ENCODE measurements at regions not wholly inside any gene's neighbourhood (a gene's known extent, or its start where the extent isn't known, plus 50 kb on each side); places are given as distances from the start of the nearest gene placed in this dataset.
A peak's percentile ranks its signal among the peaks of the same experiment; 100 is the strongest.

GRCh38 chr7:69177461-69177861 lies 420.8 kb upstream of the AUTS2 start:
- intact Hi-C loops (cut with DNase I, micrococcal nuclease): no loop called here
- no peak for ATAC-seq

GRCh38 chr7:69177941-69178494 lies 420.3 kb upstream of the AUTS2 start:
- intact Hi-C loops (cut with DNase I, micrococcal nuclease): no loop called here
- DNase-seq (no peak), ATAC-seq (no peak)

More at GRCh38 chr7:69177461-69177861, 420.8 kb upstream of the AUTS2 start:
- DNase-seq: peak in 1 of 2 donors; percentile 48

GRCh38 chr7:69180662-69181061 lies 417.6 kb upstream of the AUTS2 start:
- ATAC-seq (no peak), DNase-seq (no peak)
- intact Hi-C loops (cut with DNase I, micrococcal nuclease): no loop called here

GRCh38 chr7:69182596-69183467 lies 415.4 kb upstream of the AUTS2 start:
- DNase-seq (no peak), ATAC-seq (no peak)
- intact Hi-C loops (cut with DNase I, micrococcal nuclease): no loop called here

GRCh38 chr7:69184339-69184738 lies 413.9 kb upstream of the AUTS2 start:
- ATAC-seq: no peak
- intact Hi-C loops (cut with DNase I, micrococcal nuclease): no loop called here

GRCh38 chr7:69185170-69185569 lies 413.1 kb upstream of the AUTS2 start:
- intact Hi-C loops (cut with DNase I, micrococcal nuclease): no loop called here
- DNase-seq (no peak), ATAC-seq (no peak)

More at GRCh38 chr7:69184339-69184738, 413.9 kb upstream of the AUTS2 start:
- no peak for DNase-seq

- ATAC-seq: no peak
- intact Hi-C loops (cut with DNase I, micrococcal nuclease): no loop called here
- DNase-seq: no peak
Measured at GRCh38 chr7:69186974-69187373, 411.3 kb upstream of the AUTS2 start.

- intact Hi-C loops (cut with DNase I, micrococcal nuclease): no loop called here
- ATAC-seq (no peak), DNase-seq (no peak)
Measured at GRCh38 chr7:69187824-69188333, 410.4 kb upstream of the AUTS2 start.

GRCh38 chr7:69189406-69189805 lies 408.9 kb upstream of the AUTS2 start:
- intact Hi-C loops (cut with DNase I, micrococcal nuclease): no loop called here
- ATAC-seq: no peak

GRCh38 chr7:69190025-69190424 lies 408.2 kb upstream of the AUTS2 start:
- ATAC-seq (no peak), DNase-seq (no peak)
- intact Hi-C loops (cut with DNase I, micrococcal nuclease): no loop called here

More at GRCh38 chr7:69189406-69189805, 408.9 kb upstream of the AUTS2 start:
- no peak for DNase-seq

- ATAC-seq (no peak), DNase-seq (no peak)
- intact Hi-C loops (cut with DNase I, micrococcal nuclease): no loop called here
Measured at GRCh38 chr7:69190763-69191162, 407.5 kb upstream of the AUTS2 start.

GRCh38 chr7:69192134-69192533 lies 406.1 kb upstream of the AUTS2 start:
- DNase-seq: no peak
- intact Hi-C loops (cut with DNase I, micrococcal nuclease): no loop called here
- ATAC-seq: no peak

GRCh38 chr7:69193061-69193460 lies 405.2 kb upstream of the AUTS2 start:
- no peak for DNase-seq
- no peak for ATAC-seq
- intact Hi-C loops (cut with DNase I, micrococcal nuclease): no loop called here

GRCh38 chr7:69196593-69196992 lies 401.7 kb upstream of the AUTS2 start:
- DNase-seq (no peak), ATAC-seq (no peak)
- intact Hi-C loops (cut with DNase I, micrococcal nuclease): no loop called here

GRCh38 chr7:69198250-69198649 lies 400.0 kb upstream of the AUTS2 start:
- DNase-seq (no peak), ATAC-seq (no peak)
- intact Hi-C loops (cut with DNase I, micrococcal nuclease): no loop called here

GRCh38 chr7:69199041-69199440 lies 399.2 kb upstream of the AUTS2 start:
- DNase-seq: no peak
- no peak for ATAC-seq
- intact Hi-C loops (cut with DNase I, micrococcal nuclease): no loop called here

- DNase-seq: no peak
- ATAC-seq: no peak
- intact Hi-C loops (cut with DNase I, micrococcal nuclease): no loop called here
Measured at GRCh38 chr7:69199661-69200060, 398.6 kb upstream of the AUTS2 start.

- ATAC-seq: no peak
- intact Hi-C loops (cut with DNase I, micrococcal nuclease): no loop called here
Measured at GRCh38 chr7:69203871-69204270, 394.4 kb upstream of the AUTS2 start.

GRCh38 chr7:69204943-69205342 lies 393.3 kb upstream of the AUTS2 start:
- ATAC-seq: no peak
- intact Hi-C loops (cut with DNase I, micrococcal nuclease): no loop called here

More at GRCh38 chr7:69203871-69204270, 394.4 kb upstream of the AUTS2 start:
- no peak for DNase-seq

GRCh38 chr7:69205581-69205980 lies 392.7 kb upstream of the AUTS2 start:
- DNase-seq (no peak), ATAC-seq (no peak)
- intact Hi-C loops (cut with DNase I, micrococcal nuclease): no loop called here

More at GRCh38 chr7:69204943-69205342, 393.3 kb upstream of the AUTS2 start:
- no peak for DNase-seq
